Hematopoietic multipotent progenitor cell treated with erythropoietin and hydrocortisone succinate and interleukin-3 and kit ligand, for 6 days (in vitro differentiated cells): ENCODE measurements at regions not wholly inside any gene's neighbourhood (a gene's known extent, or its start where the extent isn't known, plus 50 kb on each side); places are given as distances from the start of the nearest gene placed in this dataset.
"Not testable (repeated sequence)": the region's sequence is repeated elsewhere in the genome, so short reads cannot be mapped to it uniquely, and the experiment has no call there.

Experiments used
- DNase-seq: peaks from one replicate; pipeline ENCODE4 v3.0.0-alpha.2; 2015

DNA sequence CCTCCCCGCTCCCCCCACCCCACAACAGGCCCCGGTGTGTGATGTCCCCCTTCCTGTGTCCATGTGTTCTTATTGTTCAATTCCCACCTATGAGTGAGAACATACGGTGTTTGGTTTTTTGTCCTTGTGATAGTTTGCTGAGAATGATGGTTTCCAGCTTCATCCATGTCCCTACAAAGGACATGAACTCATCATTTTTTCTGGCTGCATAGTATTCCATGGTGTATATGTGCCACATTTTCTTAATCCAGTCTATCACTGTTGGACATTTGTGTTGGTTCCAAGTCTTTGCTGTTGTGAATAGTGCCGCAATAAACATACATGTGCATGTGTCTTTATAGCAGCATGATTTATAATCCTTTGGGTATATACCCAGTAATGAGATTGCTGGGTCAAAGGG, 104.3 kb downstream of the MTPN start:
- DNase-seq = not testable (repeated sequence)

DNA sequence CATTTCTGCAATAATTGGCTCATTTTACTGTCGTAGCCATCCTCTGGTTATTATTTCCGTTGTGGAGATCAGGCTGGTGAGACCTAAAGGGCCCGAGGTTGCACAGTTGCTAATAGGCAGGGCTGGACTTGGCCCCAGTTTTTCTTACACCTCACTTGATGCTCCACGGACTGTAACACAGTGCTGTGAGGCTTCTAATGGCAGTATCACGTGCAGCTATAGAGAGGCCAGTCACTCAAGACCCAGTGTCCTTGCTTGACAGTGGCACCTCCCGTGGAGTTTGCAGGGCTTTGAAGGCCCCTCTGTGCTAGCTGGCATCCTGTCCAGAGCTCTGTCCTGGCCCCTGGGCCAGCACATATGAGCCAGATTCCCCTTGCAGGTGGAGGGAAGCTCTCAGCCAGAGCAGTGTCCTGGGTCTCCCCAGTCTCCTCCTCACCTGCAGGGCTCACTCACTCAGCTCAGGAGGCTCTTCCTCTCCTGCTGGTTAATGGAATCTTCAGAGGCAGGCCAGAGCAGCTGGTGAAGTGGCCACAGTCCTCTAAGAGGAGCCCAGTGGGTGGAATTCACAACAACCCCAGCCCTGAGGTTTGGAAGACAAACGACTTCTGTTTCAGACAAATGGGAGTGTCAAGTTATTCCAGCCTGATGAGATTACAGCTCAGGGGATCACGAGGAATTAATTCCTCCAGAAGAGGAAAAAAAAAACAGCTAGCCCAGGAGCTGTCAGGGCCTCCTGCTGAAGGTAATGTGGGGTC, 114.2 kb upstream of the FAM180A start:
- DNase-seq = no peak

DNA sequence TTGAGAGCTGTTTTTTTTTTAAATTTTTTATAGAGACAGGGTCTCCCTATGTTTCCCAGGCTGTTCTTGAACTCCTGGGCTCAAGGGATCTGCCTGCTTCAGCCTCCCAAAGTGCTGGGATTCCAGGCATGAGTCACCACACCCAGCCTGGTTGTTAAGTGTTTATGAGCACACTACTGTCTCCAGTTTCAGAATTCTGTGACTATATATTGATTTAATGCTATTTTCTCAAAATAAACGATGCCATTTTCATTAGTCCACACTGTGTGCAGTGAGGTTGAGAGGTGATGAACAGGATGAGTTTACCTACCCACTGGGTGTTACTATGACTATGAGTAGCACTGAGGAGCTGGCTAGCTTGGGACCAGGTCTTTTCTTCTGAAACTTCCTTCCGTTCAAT, 110.9 kb upstream of the FAM180A start:
- DNase-seq = no peak

DNA sequence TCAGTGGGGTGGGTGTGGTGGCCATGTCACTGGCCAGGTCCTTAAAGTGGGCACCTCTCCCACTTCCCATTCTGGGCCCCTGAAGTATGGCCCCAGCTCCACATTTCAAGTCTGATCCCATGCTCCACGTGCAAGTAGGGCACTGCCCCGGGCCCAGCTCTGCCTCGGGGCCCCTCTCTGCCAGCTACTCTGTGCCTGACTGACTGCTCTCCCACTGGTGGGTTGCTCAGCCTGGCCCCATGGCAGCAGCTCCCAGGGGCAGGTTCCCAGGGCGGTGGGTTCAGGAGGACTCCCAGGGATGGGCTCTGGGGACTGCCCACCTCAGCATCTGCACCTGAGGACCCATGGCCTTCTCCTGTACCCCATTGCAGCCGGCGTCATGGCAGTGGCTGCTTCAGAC, 110.2 kb upstream of the FAM180A start:
- DNase-seq = no peak

DNA sequence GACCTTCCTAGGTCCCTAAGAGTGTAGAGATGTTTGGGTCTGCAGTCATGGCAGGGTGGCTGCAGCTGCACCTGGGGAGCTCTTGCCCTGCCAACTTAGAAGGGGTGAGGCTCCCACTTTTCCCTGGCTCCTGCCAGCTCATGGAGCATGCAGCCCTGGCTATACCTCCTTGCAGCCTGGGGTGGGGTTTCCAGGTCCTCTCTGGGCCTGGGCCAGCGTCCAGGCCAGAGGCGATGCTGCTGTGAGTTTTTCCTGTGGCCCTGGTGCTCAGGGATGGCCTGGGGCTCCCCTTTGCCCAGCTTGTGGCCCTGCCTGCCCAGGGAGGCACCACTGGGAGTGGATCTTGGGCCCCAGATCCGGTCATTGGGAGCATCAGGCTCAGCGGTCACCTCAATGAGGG, 109.8 kb upstream of the FAM180A start:
- DNase-seq = no peak

DNA sequence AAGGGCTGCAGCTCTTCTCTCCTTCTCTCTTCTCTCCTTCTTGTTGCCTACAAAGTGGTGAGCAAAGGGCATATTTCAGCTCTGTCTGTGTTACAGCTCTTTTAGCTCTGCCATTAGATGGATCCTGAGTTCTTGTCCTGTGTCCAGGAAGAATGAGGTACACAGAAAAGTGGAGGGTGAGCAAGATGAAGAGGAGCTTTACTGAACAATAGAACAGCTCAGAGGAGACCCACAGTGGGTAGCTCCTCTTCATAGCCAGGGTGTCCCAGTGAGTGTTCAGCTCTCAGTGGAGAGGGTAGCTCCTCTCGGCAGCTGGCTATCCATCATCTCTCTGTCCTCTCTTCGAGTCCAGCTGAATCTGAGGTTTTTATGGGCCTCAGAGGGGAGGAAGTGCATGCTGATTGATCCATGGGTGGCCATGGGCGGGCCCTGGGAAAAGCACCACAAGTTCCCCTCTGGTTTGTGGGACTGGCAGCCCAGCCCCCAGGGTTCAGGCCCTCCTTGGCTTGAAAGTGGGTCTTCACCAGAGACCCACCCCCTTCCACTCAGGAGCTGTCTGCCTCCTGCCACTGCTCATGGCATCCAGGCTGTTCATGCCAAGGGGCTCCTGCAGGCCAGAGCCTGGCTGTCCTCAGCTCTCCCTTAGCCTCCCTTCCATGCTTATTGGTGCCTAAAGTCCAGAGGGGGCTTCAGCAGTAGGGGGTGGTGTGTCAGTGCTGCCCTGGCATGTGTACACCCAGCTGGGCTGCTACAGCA, 109.1 kb upstream of the FAM180A start:
- no peak for DNase-seq

DNA sequence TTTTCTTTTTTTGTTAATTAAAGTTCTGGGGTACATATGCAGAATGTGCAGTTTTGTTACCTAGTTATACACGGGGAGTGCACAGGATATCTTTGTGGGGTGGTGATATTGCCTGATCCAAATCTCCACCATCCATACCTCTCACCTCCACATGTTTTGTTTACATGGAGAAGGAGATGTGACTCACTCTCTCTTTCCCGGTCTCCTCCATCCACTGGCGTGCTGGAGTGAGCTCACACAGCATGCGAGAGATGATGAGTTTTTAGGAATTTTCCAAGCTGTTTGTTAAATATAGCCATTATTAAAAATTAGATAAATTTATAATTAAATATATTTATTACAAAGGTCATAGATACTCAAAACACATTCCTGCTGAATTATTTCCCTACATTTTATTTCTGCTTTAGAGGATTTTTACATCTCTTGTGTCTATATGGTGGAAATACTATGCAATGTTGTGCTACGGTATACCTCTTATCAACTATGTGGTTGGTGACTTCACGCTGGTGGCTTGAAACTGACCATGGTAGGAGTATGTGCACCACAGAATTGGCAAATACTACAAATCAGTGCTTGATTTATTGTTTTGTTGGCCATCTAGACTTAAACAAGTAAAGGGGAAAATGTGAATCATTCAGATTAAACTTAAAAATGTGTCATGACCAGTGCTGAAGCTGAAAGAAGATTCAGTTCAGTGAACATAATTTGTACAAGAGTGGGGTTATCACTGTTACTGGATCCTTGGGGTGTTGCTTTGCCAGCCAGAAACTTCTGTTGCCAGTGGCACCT, 107.9 kb upstream of the FAM180A start:
- DNase-seq = no peak

DNA sequence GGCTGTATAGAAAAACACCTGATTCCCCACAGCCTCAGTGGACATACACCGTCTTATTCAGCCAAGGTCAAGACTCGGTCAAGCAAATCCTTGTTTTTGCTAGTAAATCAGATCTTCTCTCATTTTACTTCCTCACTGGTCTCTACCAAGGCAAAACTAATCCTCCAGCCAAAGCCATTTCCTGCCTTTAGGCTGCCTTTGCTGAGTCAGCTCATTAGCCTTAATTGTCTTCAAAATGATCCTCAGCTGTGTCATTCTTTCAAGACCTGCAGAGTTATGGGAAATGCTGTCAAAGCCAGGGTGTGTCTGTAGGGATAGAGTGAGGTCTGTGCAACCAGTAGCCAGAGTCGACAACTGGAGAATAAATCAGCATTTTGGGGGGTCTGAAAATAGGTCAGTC, 107.2 kb upstream of the FAM180A start:
- DNase-seq = no peak

DNA sequence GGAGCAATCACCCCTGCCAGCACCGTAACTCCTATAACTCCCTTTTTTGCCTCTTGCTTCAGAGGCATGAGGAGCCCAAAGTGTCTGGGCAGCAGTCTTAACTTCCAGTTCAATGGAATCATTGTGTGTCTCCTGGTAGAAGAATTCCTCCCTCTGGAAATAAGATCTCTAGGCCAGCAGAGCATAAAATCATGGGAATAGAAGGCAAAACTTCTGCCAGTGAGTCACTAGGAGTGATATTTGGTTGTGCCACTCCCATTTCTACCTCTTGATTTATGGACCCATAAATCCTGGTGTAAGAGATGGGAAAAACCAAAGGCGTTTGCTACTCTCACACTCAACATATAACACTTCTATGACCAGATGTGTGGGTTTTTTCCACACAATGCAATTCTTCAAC, 104.9 kb upstream of the FAM180A start:
- no peak for DNase-seq

DNA sequence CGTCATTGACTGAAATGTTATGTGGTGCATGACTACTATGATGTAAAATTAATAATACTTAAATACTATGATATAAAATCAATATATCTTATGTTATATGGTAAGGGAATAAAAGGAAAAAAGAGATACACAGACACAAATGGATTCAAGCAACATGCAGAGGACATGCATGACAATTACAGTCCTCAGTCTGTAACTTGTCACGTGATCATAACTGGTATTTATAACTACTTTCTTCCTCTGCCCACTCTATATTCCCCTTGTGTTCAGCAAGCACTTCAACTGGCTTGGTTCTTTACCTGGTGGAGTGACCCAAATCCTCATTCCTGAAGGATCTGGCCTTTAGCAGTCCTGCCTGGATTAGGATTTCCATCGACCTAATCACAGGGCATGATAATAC, 104.4 kb upstream of the FAM180A start:
- no peak for DNase-seq

DNA sequence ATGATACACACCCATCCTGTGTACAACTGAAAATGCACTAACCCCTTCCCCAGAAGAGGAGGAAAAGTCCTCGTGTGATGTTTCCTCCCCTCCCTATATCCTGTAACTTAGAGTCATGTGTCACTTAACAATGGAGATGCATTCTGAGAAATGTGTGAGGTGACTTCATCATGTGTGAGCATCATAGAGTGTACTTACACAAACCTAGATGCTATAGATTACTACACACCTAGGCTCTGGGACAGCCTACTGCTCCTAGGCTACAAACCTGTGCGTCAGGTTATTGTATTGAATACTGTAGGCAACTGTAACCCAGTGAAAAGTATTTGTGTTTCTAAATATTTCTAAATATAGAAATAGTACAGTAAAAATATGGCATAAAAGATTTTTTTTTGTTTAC, 98.6 kb upstream of the FAM180A start:
- no peak for DNase-seq

DNA sequence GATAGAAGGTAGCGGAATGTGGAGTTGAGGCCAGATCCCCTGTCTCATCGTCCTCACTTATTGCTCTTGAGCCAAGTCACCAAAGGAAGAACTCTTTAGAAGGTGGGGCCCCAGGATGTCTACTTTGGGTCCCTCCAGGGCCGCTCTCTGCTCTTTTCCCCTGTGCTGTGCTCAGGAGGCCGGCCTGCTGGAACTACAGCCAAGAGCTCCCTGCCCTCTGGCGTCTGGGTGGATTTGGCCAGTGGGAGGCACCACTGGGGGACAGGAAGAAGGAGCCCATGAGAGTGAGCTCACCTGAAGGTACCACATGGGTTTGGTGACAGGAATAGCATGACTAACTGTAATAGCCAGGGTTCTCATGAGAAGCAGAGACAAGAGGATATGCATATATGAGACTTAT, 97.7 kb upstream of the FAM180A start:
- DNase-seq = no peak

DNA sequence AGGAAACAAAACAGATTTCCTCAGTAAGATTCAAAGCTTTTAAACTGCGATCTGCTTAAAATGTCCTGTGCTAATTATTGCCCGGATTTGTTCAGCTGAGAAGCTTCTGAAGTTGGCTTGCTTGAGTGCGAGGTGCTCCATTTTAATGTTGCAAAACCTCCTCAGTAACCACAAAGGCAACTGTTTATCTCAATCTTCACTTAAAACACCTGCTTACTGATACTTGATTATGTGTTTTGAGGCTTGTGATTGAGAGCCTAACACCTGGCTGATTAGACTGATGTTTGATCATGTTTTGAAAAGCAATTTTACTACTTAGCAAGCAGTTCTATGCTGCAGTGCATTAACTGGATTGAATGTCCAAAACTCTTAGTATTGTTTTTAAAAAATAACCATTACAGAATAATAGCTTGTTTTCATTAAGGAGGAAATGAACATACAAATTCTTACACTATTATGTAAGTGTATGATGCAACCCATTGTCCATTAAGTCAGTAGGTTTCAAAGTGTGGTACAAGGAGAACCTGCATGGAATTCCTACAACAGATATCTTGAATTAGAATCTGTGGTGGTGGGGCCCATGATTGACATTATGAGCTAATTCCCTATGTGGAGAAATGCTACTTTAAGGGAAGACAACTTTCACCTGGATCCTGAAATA, 96.9 kb upstream of the FAM180A start:
- DNase-seq = no peak

DNA sequence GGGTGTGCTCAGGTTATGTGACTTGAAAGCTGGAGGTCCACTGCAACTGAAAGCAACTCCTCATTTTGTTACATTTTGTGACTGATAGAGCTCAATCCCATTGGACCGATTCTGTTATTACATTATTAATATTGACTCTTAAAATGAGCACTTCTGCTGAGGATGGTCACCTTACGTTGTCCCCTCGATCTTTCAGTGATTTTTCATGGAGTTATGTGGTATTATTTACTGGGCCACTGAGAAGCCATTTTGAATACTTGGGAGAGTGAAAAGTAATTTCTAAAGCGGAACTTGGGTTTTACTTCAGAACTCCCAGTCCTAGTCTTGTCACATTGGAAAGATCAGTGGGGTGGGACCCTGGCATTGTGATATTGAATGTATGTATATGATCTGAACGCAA, 96.3 kb upstream of the FAM180A start:
- DNase-seq = no peak

DNA sequence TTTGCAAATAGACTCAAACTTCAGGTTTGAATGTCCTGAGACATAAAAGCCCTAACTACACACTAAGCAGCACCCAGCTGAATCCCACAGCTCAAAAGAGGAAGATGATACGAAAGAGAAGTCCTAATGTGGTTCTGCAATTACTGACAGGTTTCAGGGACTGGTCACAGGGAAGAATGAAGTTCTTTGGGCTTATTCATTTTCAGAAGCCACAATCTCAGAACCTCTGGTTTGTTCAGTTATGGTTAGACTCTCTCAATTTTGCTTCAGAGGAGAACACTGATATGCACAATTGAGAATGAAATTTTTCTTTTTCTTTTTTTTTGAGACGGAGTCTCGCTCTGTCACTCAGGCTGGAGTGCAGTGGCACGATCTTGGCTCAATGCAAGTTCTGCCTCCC, 94.6 kb upstream of the FAM180A start:
- peak; percentile 3 for DNase-seq

DNA sequence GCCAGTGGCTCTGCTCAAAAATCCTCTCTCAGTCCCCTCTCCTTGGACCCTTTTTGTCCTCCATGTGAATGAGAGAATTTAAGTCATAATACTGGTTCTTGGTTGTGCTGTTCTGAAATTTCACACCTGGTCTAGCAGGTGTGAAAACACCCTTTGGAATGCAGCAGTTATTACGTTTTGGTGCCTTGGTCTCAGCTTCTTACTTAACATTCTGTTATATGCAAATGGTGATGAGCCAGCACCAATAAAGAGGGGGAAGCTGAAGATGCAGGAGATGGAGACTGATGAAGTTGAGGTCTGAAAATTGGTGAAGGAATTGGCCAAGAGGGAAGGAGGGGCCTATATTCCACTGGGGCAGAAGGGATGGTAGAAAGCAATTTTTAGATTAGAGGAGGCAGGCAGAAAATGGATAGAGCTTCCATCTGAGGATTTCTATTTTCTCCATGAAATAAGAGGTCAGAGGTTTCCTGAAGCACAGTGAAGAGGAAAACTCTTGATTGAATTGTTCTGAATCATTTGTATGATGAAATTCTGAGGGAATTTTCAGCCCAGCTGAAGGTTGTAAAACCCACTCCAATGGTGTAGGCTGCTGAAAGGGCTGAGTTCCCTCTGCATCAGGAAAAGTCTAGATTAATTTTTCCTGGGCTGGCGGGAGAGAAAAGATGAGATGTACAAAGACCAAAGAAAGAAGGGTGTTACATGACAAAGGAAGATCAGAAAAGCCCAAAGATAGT, 94.0 kb upstream of the FAM180A start:
- no peak for DNase-seq

DNA sequence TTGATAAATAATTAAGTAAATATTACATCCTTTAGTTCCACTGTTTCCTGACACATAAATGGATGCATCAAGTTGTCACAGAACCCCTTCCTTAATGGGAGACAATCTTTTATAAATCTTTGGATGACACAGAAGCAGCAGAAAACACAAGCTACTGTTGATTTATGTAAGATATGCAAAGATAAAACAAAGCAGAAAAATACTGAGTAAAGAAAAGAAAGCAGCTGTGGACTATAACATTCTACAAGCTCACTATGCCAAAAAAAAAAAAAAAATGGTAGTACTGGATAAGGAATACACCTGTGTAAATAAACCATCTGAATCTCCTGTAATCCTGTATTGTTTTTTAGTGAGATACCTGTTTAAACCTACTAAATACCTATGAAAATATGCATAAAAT, 92.0 kb upstream of the FAM180A start:
- no peak for DNase-seq

DNA sequence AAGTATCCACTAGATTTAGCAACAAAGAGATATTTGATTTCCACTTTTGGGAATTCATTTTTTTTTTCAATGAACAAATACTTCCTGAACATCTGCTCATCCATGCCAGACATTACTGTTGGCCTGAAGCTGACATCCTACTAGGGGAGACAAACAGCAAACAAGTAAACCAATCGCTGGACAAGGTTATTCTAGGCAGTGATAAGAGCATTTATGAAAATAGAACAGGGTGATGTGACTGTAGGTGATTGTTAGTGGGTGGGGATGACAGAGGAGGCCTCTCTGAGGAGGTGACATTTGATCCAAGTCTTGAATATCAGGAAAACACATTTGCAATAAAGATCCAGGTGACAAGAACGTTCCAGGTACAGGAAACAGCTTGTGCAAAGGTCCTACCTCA, 89.1 kb upstream of the FAM180A start:
- DNase-seq = no peak

DNA sequence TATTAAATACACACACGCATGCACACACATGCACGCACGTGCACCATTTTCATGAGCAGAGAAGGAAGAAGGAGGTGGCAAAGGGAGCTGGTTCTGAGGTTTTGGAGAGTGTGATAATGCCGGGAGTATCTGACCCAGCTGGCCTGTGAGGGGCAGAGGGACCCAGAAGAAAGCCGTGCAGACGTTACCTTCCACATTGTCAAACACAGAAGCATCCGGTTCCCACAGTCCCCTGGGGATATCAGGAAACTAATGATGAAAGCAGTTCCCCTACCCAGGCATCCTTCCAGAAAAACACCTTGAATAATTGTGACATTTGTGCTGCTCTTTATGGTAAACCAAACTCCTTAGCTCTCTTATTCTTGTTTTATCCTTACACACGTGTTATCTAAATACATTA, 85.7 kb upstream of the FAM180A start:
- no peak for DNase-seq

DNA sequence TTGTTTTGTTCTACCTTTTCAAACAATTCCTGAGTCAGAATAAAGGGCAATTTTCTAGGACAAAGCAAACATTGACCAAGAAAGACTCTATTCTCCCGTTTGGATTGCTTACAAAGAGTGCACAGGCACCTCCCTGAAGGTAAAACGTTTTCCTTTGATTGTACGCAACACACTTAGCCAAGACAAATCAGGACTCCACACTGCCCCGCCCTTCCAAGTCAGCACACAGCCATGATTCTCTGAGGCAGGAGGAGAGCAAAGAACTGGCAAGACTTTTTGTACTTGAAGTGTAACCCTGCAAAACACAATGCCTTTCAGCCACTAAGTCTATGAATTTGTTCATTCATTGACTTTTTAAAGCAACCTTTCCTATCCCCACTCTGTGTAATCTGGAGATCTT, 85.0 kb upstream of the FAM180A start:
- no peak for DNase-seq

DNA sequence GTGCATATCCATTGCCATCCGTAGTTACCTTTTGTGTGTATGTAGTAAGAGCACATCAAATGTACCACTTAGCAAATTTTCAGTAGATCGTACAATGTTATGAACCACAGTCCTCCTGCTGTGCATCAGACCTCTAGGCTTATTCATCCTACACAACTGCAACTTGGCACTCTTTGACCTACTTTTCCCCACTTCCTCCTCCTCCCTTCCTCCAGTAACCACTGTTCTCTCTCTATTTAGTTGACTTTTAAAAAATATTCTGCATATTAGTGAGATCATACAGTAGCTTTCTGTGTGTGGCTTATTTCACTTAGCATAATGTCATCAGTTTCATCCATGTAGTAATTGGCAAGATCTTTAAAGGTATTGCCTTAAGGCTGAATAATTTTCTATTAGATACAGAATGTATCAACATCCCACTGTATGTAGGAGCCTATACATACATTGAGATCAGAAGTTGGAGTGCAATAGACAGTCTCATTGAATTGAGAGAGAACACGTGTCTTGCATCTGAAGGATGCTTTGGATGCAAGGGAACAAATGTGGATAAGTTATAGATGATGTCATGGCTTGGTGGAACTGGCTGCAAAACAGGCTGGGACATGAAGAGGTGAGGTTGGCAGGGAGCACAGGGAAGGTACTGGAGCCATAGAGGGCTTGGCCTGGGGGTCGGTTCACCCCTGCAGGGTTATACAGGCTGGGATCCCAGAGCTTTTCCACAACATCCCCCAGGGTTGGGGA, 83.0 kb upstream of the FAM180A start:
- DNase-seq = no peak

DNA sequence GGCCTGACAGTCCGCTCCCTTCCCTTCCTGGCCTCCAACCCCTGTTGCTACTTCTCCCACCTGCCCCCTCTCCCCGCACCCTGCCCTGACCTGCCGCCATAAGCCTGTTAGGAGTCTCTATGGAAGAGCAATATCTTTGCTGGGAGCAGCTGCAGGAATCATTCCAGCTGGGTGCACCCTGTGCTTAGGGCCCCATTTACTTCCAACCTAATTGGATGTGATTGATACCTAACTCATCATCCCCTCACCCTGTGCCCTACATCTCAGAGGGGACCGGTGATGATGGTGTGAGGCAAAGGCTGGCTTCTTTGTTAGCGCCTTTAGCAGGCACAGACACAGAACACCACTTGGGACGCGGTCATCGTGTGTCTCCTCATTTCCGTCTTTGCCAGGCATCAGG, 80.0 kb upstream of the FAM180A start:
- no peak for DNase-seq
